Esophagus squamous epithelium (tissue), 5 donors: ENCODE measurements at regions not wholly inside any gene's neighbourhood (a gene's known extent, or its start where the extent isn't known, plus 50 kb on each side); places are given as distances from the start of the nearest gene placed in this dataset.

Source experiments
- DNase-seq: peaks from one replicate; lab custom pipeline; 2025; lab: John Stamatoyannopoulos, UW
- H3K27ac ChIP-seq, 4 donors: fragments of 200-600 bp; sonication (generic); one replicate each; pipeline ENCODE4 v1.5.1; 2016 to 2019; ENCODE audit warnings: mild to moderate bottlenecking in 1 of 4
- H3K27me3 ChIP-seq, 4 donors: fragments of 200-600 bp; sonication (generic); 1 replicate in 3 of 4; 2 replicates in 1 of 4; pipeline versions ENCODE4 v1.5.1 to v1.6.0; 2017 to 2021; ENCODE audit warnings: antibody characterized with exemption in 1 of 4
- H3K36me3 ChIP-seq, 3 donors: fragments of 200-600 bp; sonication (generic); one replicate each; pipeline ENCODE4 v1.5.1; 2016 to 2019
- H3K4me1 ChIP-seq, 3 donors: fragments of 200-600 bp; sonication (generic); one replicate each; pipeline ENCODE4 v1.5.1; 2017 to 2019
- H3K4me3 ChIP-seq, 4 donors: fragments of 200-600 bp; sonication (generic); 1 replicate in 3 of 4; 2 replicates in 1 of 4; pipeline ENCODE4 v1.5.1; 2016 to 2019; ENCODE audit warnings: mild to moderate bottlenecking in 2 of 4, moderate library complexity in 1 of 4
- H3K9me3 ChIP-seq, 3 donors: fragments of 200-600 bp; sonication (generic); one replicate each; pipeline ENCODE4 v1.5.1; 2016 to 2019
- POLR2A ChIP-seq, 4 donors: fragments of 450-650 bp; IDR thresholded peaks; one replicate each; pipeline ENCODE4 v1.6.1; 2017; ENCODE audit warnings: antibody characterized with exemption in 4 of 4, mild to moderate bottlenecking in 4 of 4, moderate library complexity in 3 of 4
- whole genome bisulfite sequencing, 2 donors: methylation state at CpG; one replicate each; pipeline ENCODE4 v1.1.5; 2018; 5-methylcytosine and 5-hydroxymethylcytosine counted together
- intact Hi-C: fragments of 100-400 bp; cut with DNase I; formaldehyde crosslinking; loops from one replicate; pipeline ENCODE4 v1.15.0; 2022
- TF ChIP-seq, protein P1 (sequence below), 6 experiments: fragments of 450-650 bp in 4 of 6; fragments of 200-600 bp in 2 of 6; sonication (generic) in 2 of 6; IDR thresholded peaks; one replicate each; pipeline ENCODE4 v1.5.1; 2016 to 2019; ENCODE audit warnings: antibody characterized with exemption in 6 of 6, mild to moderate bottlenecking in 4 of 6, moderate library complexity in 4 of 6
- donor health status: DM: yes; HTN: yes; CAD: no.

- Histone ChIP-seq H3K27me3 (no peaks in the 10 kb centered on the region), H3K36me3 (no peaks in the 10 kb centered on the region), H3K27ac (no peak overlapping the region), H3K4me1 (no peaks in the 10 kb centered on the region), H3K9me3 (no peaks in the 10 kb centered on the region), H3K4me3 (no peak overlapping the region)
- no peak for TF ChIP-seq POLR2A (IDR thresholded peaks at IDR 0.05)
- TF ChIP-seq, protein P1, sequence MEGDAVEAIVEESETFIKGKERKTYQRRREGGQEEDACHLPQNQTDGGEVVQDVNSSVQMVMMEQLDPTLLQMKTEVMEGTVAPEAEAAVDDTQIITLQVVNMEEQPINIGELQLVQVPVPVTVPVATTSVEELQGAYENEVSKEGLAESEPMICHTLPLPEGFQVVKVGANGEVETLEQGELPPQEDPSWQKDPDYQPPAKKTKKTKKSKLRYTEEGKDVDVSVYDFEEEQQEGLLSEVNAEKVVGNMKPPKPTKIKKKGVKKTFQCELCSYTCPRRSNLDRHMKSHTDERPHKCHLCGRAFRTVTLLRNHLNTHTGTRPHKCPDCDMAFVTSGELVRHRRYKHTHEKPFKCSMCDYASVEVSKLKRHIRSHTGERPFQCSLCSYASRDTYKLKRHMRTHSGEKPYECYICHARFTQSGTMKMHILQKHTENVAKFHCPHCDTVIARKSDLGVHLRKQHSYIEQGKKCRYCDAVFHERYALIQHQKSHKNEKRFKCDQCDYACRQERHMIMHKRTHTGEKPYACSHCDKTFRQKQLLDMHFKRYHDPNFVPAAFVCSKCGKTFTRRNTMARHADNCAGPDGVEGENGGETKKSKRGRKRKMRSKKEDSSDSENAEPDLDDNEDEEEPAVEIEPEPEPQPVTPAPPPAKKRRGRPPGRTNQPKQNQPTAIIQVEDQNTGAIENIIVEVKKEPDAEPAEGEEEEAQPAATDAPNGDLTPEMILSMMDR (IDR thresholded peaks at IDR 0.05), result peak in 1 of 6 experiments; percentile 20
- intact Hi-C loops, result no loop called here
- 30 to 45% methylated on average over 2 of the region's 2 CpGs for WGBS, 2 donors
- DNase-seq, result no peak
Observed at GRCh38 chr2:145638675-145639074, 1118.8 kb upstream of the ZEB2 start.

DNA sequence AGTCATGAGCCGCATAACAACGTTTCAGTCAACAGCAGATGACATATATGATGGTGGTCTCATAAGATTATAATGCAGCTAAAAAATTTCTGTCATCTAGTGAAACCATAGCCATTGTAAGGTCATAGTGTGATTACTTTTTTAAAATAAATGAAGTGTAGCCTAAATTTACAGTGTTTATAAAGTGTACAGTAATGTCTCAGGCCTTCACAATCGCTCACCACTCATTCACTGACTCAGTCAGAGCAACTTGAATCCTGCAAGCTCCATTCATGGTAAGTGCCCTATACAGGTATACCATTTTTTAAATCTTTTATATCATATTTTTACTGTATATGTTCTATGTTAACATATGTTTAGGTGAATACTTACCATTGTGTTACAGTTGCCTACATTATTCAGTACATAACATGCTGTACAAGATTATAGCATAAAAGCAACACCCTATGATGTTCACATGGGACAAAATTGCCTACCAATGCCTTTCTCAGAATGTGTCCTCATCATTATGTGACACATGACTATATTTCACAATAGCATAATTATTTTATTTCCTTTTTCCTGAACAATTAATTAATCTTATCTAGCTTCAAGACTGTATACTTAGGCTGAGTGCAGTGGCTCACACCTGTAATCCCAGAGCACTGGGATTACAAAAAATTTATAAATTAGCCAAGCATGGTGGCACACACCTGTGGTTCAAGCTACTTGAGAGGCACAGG, 1115.9 kb upstream of the ZEB2 start:
- H3K36me3 ChIP-seq, result no peaks in the 10 kb centered on the region
- H3K9me3 ChIP-seq, result no peaks in the 10 kb centered on the region
- TF ChIP-seq POLR2A (IDR thresholded peaks at IDR 0.05), result no peak
- TF ChIP-seq, protein P1 (IDR thresholded peaks at IDR 0.05), result no peak
- no peak overlapping the region for H3K4me3 ChIP-seq
- WGBS, 2 donors, result 88 to 94% methylated on average over 3 of the region's 3 CpGs
- intact Hi-C loops, result no loop called here
- H3K27ac ChIP-seq, result no peak overlapping the region
- no peak for DNase-seq
- no peaks in the 10 kb centered on the region for H3K4me1 ChIP-seq
- no peaks in the 10 kb centered on the region for H3K27me3 ChIP-seq

DNA sequence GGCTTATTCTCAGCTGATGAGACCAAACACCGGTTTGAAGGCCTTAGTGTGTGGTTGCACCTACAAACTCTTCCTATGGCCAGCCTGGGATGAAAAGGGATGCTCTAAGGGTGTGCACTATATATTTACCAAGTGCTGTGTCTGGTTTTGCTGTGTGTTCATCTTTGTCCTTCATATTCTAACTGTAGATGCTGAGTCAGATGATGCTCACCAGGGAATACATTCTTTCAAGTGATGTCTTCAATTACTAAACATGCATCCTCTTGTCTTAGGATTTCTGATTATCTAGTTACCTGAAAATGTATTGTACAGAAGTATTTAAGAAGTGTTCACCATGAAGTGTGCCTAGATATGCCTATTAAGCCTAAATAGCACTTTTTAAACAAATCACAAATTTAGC, 1111.6 kb upstream of the ZEB2 start:
- no peak for DNase-seq
- Histone ChIP-seq H3K36me3 (no peaks in the 10 kb centered on the region), H3K4me3 (no peak overlapping the region), H3K27ac (no peak overlapping the region), H3K9me3 (no peaks in the 10 kb centered on the region), H3K4me1 (no peaks in the 10 kb centered on the region), H3K27me3 (no peaks in the 10 kb centered on the region)
- intact Hi-C loops, result no loop called here
- 85 to 100% methylated on average over 1 of the region's 1 CpG for WGBS, 2 donors
- TF ChIP-seq POLR2A (IDR thresholded peaks at IDR 0.05), result no peak
- TF ChIP-seq, protein P1 (IDR thresholded peaks at IDR 0.05), result no peak

DNA sequence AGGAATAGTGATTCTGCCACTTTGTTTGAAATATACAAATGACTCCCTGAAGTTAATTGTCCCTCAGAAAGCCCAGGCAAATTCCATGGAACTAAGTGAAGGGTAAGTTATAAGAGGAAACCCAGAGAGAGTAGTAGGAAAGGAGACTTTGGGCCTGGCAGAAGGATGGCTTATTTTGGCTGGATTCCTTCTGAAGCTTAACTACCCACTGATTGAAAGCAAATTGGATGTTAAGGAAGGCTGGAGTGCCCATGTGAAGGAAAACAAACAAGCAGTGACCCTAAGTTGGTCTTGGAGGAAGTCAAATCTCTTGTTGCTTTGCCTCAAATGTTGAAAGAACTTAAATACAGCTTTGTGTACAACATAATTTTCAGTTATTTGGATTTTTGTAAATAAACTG, 1106.4 kb upstream of the ZEB2 start:
- TF ChIP-seq, protein P1 (IDR thresholded peaks at IDR 0.05), result no peak
- TF ChIP-seq POLR2A (IDR thresholded peaks at IDR 0.05), result no peak
- no peaks in the 10 kb centered on the region for H3K9me3 ChIP-seq
- intact Hi-C loops, result no loop called here
- H3K36me3 ChIP-seq, result no peaks in the 10 kb centered on the region
- H3K4me1 ChIP-seq, result no peaks in the 10 kb centered on the region
- no peak overlapping the region for H3K4me3 ChIP-seq
- no peaks in the 10 kb centered on the region for H3K27me3 ChIP-seq
- H3K27ac ChIP-seq, result no peak overlapping the region
- no peak for DNase-seq

GRCh38 chr2:145625111-145625510, 1105.2 kb upstream of the ZEB2 start:
- H3K9me3 ChIP-seq, result no peaks in the 10 kb centered on the region
- H3K27me3 ChIP-seq, result no peaks in the 10 kb centered on the region
- H3K4me1 ChIP-seq, result no peaks in the 10 kb centered on the region
- DNase-seq, result no peak
- TF ChIP-seq, protein P1 (IDR thresholded peaks at IDR 0.05), result no peak
- no peak for TF ChIP-seq POLR2A (IDR thresholded peaks at IDR 0.05)
- no peak overlapping the region for H3K4me3 ChIP-seq
- H3K27ac ChIP-seq, result no peak overlapping the region
- intact Hi-C loops, result no loop called here
- WGBS, 2 donors, result 53 to 81% methylated on average over 1 of the region's 1 CpG
- H3K36me3 ChIP-seq, result no peaks in the 10 kb centered on the region
